GM12874 (cell line): ENCODE measurements at regions not wholly inside any gene's neighbourhood (a gene's known extent, or its start where the extent isn't known, plus 50 kb on each side); places are given as distances from the start of the nearest gene placed in this dataset.

Experiments
- CTCF ChIP-seq: IDR thresholded peaks from 2 replicates; pipeline ENCODE4 v1.5.1; 2011; ENCODE audit warnings: low read depth, mild to moderate bottlenecking, control low read depth, low read length, moderate library complexity; ENCODE audit not compliant: insufficient read depth

- TF ChIP-seq CTCF: no peak
Observed at GRCh38 chr4:165813606-165814005, 59.4 kb upstream of the TLL1 start.

GRCh38 chr4:165814256-165815020 lies 58.6 kb upstream of the TLL1 start:
- no peak for TF ChIP-seq CTCF
